CD4-positive, alpha-beta T cell treated with Interleukin-17A for 4 hours (primary cell): ENCODE measurements at regions not wholly inside any gene's neighbourhood (a gene's known extent, or its start where the extent isn't known, plus 50 kb on each side); places are given as distances from the start of the nearest gene placed in this dataset.
"Not testable (repeated sequence)": the region's sequence is repeated elsewhere in the genome, so short reads cannot be mapped to it uniquely, and the experiment has no call there.

ENCODE experiments used
- DNase-seq: peaks from one replicate; pipeline ENCODE4 v3.0.0-alpha.2; 2020; ENCODE audit warnings: mixed read lengths

DNA sequence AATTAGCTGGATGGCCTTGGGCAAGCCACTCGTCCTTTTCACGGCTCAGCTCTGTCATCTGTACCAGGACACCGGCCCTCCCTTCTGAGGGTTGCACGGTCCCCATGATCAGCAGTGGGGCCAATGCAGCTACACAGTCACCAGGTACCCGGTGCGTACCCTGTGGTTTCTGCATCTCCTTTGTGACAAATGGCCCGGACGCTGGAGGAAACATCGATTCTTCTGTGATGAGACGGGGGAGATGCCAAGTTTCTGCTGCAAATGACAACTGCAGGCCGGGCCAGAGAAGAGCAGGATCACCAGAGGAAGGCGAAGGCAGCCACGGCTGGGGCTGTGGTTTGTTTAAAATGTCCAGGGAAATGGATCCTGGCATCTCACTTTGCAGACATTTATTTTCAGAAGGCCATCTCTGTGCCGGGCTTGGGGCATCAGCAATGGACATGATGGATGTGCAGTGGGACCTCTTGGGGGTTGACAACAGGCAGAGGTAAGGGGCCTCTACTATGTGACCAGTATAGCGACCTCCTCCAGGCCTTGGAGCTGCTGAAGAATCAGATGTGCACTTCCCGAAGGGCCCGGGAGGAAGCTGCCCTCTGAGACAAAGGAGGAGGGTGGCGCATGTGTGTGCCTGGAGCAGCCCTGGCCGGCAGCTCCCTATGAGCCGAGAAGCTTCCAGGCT is 221.9 kb upstream of the C1orf174 start:
- no peak for DNase-seq

DNA sequence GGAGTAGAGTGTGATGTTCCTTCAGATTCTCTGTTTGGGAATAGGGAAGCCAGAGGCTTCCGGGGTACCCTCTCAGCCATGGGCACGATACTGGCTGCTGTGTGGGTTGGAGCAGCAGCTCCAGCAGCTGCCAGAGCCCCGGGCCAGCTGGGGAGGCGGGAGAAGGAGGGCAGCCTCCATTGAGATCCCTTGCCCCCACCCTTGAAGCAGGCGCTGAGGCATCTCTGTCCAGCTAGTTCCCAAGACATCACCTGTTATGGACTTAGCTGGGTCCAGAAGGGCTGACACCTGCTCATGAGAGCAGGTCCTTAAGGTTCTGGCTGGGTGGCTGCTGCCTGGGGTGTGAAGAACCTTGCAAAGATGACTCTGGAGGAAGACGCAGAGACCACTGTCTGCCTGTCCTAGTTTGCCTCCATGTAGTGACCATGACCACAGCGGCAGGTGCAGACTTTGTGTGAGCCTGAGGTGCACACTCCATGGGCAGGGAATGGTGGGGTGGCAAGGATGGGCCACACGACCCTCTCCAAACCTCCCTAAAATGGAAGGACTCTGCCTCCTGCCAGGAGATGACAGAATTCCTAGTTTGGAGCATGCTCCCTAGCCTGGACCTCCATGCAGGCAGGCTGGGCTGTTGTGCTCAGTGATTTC is 222.6 kb upstream of the C1orf174 start:
- no peak for DNase-seq

DNA sequence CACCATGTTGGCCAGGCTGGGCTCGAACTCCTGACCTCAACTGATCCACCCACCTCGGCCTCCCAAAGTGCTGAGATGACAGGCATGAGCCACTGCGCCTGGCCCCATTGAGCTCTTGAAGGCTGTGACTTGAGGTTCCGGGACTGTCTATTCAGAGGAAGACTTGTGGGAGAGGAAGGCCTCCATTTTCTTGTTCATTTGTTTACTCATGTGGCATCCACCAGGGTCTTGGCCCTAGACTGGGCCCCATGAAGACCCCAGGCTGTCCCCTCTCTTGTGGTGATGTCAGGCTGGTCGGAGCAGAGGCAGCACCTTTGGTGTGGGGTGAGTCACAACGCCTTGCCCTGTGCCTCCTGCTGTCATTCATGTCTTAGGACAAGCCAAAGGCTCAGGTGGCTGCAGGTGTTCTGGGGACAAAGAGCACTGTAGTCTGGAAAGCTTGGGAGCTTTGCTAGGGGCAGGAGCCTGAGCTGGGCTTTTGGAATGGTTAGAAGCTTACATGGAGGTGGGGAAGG is 224.6 kb upstream of the C1orf174 start:
- no peak for DNase-seq

DNA sequence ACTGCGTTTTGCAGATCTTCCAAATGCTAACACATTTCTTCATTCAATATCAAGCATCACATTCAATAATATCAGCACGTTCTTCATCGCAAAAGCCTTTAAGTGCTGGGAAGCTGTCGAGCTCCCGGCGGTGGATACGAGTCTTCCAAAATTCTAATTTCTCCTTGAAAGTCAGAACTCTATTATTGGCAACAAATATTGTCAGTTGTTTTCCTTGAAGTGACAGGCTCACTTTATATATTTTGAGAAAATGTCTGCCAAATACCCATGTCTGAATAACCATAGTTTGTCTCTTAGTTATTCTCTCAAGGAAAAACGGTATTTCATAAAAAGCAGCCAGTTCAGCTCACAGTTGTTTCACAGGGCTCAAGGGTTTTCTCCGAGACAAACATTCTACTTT is 226.2 kb upstream of the C1orf174 start:
- DNase-seq = no peak

DNA sequence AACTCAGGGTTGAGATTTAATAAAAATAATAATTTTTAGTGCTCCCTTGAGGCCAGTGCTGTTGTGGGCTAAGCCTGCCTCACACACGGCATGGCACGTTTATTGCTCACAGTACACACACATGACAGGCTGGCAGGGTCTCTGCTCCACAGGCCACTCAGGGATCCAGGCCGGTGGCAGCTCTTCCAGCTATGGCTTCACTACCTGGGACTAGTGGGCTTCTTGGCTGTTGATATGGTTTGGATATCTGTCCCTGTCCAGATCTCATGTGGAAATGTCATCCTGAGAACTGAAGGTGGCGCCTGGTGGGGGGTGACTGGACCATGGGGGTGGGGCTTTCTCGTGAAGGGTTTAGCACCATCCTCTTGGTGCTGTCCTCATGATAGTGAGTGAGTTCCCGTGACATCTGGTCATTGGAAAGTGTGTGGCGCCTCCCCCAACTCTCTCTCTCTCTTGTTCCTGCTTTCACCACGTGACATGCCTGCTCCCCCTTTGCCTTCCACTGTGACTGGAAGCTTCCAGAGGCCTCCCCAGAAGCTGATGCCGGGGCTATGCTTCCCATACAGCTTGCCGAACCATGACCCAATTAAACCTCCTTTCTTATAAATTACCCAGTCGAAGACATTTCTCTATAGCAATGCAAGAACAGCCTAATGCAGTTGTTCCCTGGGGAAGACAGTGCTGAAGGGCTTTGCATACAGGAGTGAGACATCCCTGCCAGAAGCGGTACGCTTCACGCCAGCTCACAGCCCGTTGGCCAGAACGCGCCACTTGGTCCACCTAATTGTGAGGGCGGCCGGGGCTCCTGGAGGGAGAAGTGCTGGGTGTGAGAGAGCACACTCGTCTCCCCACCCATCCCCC is 226.9 kb upstream of the C1orf174 start:
- DNase-seq = no peak

DNA sequence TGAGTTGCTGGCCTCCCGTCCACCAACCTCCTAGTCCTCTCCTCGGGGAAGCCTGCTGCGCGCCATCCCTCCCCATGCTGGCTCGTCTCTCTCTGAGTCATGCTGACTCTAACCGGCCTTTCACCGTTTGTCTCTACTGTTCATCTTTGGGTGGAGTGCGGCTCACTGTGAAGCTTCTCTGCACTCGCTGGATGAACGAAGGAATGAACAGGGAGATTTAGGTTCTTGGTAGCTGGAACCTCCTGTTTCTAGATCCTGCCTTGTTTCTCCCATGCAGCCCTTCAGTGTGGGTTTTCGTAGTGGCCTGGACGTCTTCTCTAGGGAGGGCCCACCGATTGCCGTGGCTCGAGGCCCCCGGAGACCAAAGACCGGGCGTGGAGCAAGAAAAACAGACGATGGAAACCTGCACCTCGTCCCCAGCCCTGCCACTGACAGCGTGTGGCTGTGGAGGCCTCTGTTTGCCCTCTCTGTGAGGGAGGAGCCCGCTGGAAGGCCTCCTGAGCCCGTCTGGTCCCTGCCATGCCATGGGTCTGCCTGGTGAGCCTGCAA is 227.6 kb upstream of the C1orf174 start:
- DNase-seq = no peak

DNA sequence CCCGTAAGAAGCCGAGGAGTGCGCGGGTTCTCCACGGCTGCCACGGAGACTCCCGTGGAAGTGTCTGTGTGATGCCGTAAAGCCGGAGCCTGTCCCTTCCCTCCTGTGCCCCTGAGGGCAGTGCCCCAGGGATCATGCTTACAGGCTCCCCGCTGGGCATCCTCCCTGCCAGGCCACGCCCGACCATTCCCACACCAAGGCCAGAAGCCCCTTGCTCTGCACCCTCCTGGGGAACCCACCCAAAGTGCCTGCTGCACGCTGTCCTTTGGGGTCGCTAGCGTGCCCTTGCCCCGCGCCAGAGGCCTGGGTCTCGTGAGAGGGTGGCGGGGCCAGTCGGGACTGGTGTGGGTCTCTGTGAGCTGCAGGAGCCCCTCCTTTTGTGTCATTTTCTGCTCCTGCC is 228.5 kb upstream of the C1orf174 start:
- no peak for DNase-seq

DNA sequence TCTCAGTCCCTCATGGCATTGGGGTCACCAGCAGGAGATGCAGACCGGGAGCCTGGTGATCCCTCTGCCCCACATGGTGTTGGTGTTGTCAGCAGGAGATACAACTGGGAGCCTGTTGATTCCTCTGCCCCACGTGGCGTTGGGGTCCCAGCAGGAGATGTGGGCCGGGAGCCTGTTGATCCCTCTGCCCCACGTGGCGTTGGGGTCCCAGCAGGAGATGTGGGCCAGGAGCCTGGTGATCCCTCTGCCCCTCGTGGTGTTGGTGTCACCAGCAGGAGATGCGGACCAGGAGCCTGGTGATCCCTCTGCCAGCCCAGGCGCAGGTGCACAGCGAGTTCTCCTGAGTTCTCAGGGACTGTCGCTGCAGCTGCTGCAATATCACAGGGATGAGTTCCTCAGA is 229.6 kb upstream of the C1orf174 start:
- DNase-seq = no peak

DNA sequence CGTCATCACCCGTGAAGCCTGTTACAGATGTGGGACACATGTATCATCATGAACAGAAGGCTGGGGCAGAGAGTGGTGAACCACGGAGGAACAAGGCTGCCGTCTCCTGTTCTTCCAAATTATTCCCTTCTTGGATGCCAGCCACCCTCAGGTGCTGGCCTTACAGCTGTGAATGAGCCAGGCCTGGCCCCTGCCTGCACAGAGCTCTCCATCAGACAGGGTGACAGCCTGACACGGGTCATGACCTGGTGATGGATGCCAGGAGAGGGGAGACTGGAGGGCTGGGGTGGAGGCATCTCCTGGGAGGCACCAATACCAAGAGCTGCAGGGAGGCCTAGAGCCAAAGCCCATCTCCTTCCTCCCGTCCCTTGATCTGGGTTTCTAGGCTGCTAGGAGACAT is 230.0 kb upstream of the C1orf174 start:
- no peak for DNase-seq

DNA sequence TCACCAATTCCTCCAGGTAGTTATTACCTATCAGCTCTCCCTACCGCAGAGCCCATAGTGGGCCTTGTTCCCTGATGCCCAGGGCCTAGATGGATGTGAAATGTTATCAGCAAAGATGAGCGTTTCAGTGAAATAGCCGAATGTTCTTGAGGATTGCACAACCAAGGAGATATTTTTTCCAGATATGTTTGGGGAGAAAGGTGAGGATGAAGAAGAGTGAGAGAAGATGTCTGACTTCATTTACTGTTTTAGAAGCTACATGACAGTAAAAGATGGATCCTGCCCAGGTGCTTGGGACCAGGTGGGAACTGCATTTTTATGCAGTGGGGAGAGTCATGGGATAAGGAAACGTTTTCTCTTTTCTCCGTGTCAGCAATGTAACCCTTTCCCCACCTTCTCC is 231.7 kb upstream of the C1orf174 start:
- DNase-seq = no peak

DNA sequence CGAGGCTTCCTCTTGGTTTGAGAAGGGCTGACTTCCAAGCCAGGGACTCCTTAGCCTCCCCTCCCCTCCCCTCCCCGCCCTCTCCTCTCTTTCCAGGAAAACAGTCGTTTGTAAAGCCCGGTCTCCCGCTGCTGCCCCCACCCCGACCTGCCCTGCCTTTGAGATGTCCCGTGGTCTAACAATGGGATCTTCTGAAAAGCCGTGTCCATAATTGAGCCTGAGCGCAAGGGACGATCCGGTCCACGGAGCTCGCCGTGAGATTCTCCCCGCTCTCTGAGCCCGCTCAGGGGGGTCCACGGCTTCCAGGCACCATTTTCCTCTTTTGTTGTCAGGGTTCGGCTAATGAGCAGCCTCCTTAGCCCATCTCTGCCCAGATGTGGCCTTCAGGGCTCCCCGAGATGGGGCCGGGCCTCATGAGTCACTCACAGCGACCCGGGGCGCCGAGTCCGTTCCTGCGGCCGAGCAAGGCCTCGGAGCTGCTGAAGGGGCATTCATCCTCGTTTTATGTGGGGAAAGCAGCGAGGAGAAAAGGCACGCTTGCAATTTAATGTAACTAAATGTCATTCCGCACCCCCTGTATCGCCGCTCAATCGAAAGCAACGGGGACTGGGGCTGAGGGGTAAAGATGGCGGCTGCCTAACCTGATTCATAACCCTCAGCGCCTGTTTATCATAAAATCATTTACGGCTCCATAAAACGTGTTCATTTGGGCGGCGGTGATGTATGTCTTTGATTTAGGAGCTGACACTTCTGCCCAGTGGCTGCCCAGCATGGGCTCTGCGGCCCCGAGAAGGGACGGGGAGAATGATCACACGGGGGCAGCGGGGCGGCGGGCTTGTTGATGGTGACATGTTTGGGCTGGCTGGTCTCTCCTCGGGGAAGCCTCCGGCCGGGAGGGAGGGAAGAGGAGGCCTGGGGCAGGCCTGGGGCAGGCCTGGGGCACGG is 232.6 kb upstream of the C1orf174 start:
- no peak for DNase-seq

DNA sequence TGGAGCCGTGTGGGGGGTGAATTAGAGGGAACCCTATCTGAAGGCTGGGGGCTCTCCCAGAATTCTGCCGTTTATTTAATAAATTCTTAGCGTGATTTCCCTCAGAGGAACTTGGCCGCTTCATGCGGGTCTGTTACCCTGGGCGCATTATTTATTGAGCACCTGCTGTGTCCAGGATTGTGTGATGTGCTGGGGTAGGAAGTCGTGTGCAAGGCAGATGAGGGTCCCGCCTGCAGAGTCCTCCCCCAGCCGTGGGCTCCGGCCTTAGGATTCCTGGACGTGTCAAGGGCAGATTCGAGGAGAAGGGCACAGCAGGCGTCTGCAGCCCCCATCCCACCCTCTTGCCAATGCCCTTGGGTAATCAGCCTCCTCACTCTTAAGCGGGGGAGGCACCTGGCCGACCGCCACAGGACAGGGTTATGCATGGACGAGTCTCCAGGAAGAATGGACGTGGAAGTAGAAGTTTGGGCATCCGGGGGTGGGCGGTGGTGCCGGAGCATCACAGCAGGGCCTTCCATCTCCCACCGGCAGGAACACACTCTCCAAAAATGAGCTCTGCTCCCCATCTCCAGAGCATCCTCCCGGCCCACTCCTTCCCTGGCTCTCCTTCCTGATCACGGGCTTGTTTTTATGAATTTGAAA is 233.3 kb upstream of the C1orf174 start:
- no peak for DNase-seq

DNA sequence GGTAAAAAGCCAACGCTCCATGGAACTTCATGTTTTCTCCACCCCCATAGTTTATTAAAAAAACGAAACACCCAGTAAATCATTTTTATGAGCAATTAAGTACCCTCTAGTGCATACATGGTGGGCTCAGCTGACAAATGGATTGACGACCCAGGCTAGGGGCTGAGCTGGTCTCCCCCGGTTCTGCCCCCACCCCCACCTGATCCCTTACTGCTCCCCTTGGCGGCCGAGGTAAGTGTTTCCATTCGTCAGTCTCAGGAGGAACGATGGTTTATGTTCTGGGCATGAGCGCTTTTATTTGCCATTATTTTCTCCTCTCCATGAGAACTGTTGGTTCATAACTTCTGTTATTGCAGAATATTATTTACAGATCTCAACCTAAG is 233.9 kb upstream of the C1orf174 start:
- no peak for DNase-seq

DNA sequence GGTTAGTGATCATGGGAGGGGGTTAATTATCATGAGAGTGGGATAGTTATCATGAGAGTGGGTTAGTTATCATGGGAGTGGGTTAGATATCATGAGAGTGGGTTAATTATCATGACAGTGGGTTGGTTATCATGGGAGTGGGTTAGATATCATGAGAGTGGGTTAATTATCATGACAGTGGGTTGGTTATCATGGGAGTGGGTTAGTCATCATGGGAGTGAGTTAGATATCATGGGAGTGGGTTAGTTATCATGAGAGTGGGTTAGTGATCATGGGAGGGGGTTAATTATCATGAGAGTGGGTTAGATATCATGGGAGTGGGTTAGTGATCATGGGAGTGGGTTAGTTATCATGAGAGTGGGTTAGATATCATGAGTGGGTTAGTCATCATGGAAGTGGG is 235.8 kb upstream of the C1orf174 start:
- DNase-seq = not testable (repeated sequence)

DNA sequence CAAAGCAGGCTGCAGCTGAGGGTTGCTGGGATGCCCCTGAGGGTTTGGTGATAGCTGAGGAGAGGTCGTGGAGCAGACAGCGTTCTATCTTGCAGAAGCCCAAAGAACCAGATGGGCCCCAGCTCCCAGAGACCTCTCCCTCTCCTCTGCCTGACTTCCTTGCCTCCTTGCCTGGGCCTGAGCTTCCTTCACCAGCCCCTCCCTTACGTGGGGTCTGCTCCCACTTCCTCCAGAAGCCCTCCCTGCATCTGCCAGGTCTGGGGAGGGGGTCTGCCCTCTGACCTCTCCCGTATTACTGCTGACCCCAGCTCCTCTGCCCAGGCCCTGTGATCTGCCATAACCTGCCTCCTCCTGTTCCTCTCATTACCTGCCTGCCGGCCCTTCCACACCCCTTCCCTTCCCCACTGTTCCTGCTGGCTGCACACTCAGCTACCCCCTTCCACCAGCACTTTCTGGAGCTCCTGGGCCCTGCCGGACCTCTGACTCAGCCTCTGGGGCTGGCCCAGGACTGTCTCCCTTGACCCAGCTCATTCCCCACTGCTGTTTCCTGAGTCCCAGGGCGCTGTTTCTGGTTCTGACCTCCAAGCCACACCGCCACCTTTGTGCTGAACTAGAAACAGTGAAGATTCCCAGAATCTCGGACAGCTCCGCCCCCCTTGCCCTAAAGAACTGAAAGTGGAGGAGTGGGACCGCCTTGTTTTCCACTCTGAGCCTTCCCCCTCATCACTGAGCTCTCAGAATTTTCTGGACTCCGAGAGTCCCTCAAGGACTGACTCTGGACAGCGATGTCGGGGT is 237.7 kb upstream of the C1orf174 start:
- DNase-seq = no peak

DNA sequence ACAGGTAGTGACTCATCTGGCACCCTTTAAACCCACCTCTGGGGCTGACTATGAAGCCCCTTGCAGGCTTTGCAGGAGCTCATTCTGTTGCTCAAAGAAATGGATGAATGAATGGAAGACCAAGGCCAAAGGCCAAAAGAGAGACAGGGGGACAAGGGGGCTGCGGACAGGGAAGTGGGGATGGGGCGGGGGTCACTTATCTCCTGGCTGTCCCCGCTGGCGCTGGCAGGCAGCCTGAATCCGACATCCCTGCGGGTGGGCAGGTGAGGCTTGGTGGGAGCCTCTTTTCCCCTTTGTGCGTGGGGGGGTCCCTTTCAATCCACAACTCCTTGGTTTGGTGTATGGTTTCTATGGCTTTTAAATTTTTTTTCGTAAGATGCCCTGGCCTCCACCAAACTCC is 239.6 kb upstream of the C1orf174 start:
- DNase-seq = no peak

DNA sequence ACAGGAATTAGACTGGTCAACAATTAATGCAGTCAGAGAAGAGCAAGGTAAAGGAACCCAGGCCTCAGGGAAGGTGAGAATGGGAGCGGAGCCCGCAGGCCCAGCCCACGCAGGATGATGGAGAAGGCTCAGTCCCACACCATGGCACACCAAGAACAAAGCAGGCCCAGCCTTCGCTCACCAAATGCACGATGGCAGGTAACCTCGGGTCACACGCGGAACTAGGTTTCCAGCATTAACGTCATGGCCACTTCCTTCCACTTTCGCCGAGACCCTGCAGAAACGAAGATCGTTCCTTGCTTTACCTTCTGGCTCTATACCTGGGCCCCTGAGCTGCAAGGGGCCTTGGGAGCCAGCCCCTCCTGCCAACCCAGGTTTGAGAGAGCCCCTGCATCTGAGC is 240.2 kb upstream of the C1orf174 start:
- no peak for DNase-seq

DNA sequence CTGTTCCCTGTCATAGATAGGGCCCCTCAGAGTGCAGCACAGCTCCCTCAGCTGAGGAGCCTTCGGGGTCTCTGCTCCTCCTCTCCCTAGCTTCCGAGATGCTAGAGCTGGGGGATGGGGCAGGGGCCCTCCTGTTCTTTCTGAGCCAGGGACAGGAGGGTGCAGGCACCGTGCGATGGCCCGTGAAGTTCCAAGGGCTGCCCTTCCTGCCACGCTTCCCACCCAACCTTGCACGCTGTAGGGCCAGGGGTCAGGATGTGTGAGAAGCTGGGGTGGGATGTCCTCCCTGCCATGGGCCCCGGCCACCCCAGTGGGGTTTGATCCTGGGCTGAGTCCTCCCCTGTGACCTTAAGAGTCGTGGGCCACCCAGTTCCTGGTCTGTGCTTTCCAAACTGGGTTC is 240.7 kb upstream of the C1orf174 start:
- DNase-seq = no peak

DNA sequence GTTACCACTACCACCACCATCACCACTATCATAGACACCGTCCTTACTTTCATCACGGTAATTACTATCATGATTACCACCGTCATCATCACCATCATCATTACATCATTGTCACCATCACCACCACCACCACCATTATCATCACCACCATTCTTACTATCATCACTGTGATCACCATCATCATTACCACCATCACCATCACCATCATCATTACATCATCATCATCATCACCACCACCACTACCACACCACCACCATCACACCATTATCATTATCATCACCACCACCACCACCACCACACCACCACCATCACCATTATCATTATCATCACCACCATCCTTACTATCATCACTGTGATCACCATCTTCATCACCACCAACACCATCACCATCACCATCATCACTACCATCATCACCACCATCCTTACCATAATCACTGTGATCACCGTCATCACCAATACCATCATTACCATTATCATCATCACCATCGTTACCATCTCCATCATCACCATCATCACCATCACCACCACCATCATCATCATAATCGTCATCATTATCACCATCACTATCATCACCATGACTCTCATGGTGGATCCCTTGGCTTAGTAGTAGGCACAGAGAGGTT is 244.4 kb upstream of the C1orf174 start:
- no peak for DNase-seq

DNA sequence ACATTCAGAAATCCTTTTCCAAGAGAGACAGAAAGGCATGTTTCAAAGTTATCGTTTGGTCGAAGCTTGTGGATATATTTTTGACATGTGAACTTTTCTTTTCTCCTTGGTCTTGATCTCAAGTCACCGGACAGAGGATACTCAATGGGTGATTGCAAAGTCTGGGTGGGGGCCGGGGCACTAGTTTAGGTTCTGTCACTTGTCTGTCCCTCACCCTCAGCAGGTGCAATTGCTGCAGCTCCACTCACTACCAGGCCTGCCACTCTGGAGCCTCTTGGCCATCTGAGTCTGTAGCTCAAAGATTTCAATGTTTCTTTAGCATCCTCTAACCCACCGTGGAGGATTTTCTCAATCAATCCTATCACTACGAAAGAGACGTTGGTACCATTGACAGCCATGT is 246.0 kb upstream of the C1orf174 start:
- DNase-seq = no peak

DNA sequence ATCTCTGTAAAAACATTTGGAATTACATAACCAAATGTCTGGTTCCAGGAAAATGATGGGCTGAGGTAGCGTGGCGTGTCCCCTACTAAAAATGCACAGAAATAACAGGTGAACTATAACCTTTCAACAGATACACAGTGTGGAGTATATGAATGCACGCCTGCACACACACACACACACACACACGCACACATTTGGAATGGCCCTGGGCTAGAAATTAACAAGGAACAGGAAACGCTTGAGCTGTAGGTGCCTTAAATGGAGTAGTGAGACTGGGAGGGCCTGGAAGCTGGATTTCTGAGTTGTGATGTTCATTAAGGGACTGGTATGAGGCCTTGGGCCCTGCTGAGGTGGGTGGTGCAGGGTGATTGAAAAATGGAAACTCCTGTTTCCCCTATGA is 246.5 kb upstream of the C1orf174 start:
- DNase-seq = no peak
